ENCODE measurements at regions not wholly inside any gene's neighbourhood (a gene's known extent, or its start where the extent isn't known, plus 50 kb on each side); places are given as distances from the start of the nearest gene placed in this dataset.
"Not testable (repeated sequence)": the region's sequence is repeated elsewhere in the genome, so short reads cannot be mapped to it uniquely, and the experiment has no call there.

GRCh38 chr21:41573902-41574690, 66.1 kb upstream of the TMPRSS2 start:
- in situ Hi-C loops (cut with MboI; ENCODE audit: low sequenced_read_pairs) = no loop called here

- in situ Hi-C loops (cut with MboI; ENCODE audit: low sequenced_read_pairs) = no loop called here
These were observed 64.1 kb upstream of the TMPRSS2 start for GRCh38 chr21:41571938-41572510.

- in situ Hi-C loops (cut with MboI; ENCODE audit: low sequenced_read_pairs) = no loop called here
These were observed 62.9 kb upstream of the TMPRSS2 start for GRCh38 chr21:41570791-41571355.

GRCh38 chr21:41568606-41569385, 60.8 kb upstream of the TMPRSS2 start:
- in situ Hi-C loops (cut with MboI; ENCODE audit: low sequenced_read_pairs) = no loop called here

GRCh38 chr21:41567901-41568510, 60.0 kb upstream of the TMPRSS2 start:
- in situ Hi-C loops (cut with MboI; ENCODE audit: low sequenced_read_pairs) = no loop called here

GRCh38 chr21:41567237-41567636, 59.3 kb upstream of the TMPRSS2 start:
- in situ Hi-C loops (cut with MboI; ENCODE audit: low sequenced_read_pairs) = not testable (repeated sequence)

- in situ Hi-C loops (cut with MboI; ENCODE audit: low sequenced_read_pairs) = no loop called here
These were observed 58.6 kb upstream of the TMPRSS2 start for GRCh38 chr21:41566500-41567014.

GRCh38 chr21:41565550-41565949, 57.6 kb upstream of the TMPRSS2 start:
- in situ Hi-C loops (cut with MboI; ENCODE audit: low sequenced_read_pairs) = no loop called here

GRCh38 chr21:41564871-41565274, 56.9 kb upstream of the TMPRSS2 start:
- in situ Hi-C loops (cut with MboI; ENCODE audit: low sequenced_read_pairs) = no loop called here

GRCh38 chr21:41562101-41563000, 54.4 kb upstream of the TMPRSS2 start:
- in situ Hi-C loops (cut with MboI; ENCODE audit: low sequenced_read_pairs) = no loop called here

GRCh38 chr21:41561701-41562100, 53.7 kb upstream of the TMPRSS2 start:
- in situ Hi-C loops (cut with MboI; ENCODE audit: low sequenced_read_pairs) = no loop called here

GRCh38 chr21:41560661-41561158, 52.8 kb upstream of the TMPRSS2 start:
- in situ Hi-C loops (cut with MboI; ENCODE audit: low sequenced_read_pairs) = no loop called here

- in situ Hi-C loops (cut with MboI; ENCODE audit: low sequenced_read_pairs) = no loop called here
These were observed 52.0 kb upstream of the TMPRSS2 start for GRCh38 chr21:41559658-41560631.

- in situ Hi-C loops (cut with MboI; ENCODE audit: low sequenced_read_pairs) = no loop called here
These were observed 50.9 kb upstream of the TMPRSS2 start for GRCh38 chr21:41558842-41559241.

- in situ Hi-C loops (cut with MboI; ENCODE audit: low sequenced_read_pairs) = no loop called here
These were observed 49.9 kb upstream of the TMPRSS2 start for GRCh38 chr21:41557884-41558283.
